ENCODE measurements at regions not wholly inside any gene's neighbourhood (a gene's known extent, or its start where the extent isn't known, plus 50 kb on each side); places are given as distances from the start of the nearest gene placed in this dataset.

- Histone ChIP-seq H3K36me3 (ENCODE audit: insufficient read depth, low read length) (no peaks in the 10 kb centered on the region), H3F3A (ENCODE audit: insufficient read depth, low read length) (no peaks in the 10 kb centered on the region), H3K4me3 (ENCODE audit: low read depth, low read length, poor library complexity, severe bottlenecking) (no peak overlapping the region), H2AFZ (ENCODE audit: low read length) (no peak overlapping the region), H3K27ac (ENCODE audit: low read depth, low read length, poor library complexity, severe bottlenecking) (no peak overlapping the region), H3K9me2 (ENCODE audit: low read depth, low read length) (no peaks in the 10 kb centered on the region), H3K79me2 (ENCODE audit: insufficient read depth, low read length) (no peaks in the 10 kb centered on the region), H3K4me1 (ENCODE audit: insufficient read depth, low read length, severe bottlenecking) (no peaks in the 10 kb centered on the region), H3K4me2 (ENCODE audit: low read length) (no peak overlapping the region), H4K20me1 (ENCODE audit: insufficient read depth, low read length) (no peaks in the 10 kb centered on the region), H3K9ac (ENCODE audit: low read length) (no peak overlapping the region), H3K27me3 (ENCODE audit: insufficient read depth, low read length) (no peaks in the 10 kb centered on the region), H3K9me3 (ENCODE audit: low read length) (no peaks in the 10 kb centered on the region)
- TF ChIP-seq CTCF (IDR thresholded peaks at IDR 0.05; ENCODE audit: low read length) (no peak), EZH2 (IDR thresholded peaks at IDR 0.05; ENCODE audit: borderline replicate concordance, low read length) (no peak)
Observed at GRCh38 chr12:87304406-87304805, 724.8 kb downstream of the C12orf50 start.

- no peak overlapping the region for H3K4me2 ChIP-seq (ENCODE audit: low read length)
Observed at GRCh38 chr12:87303396-87304012, 725.7 kb downstream of the C12orf50 start.

GRCh38 chr12:87302126-87302745 is 727.0 kb downstream of the C12orf50 start:
- Histone ChIP-seq H3K9me2 (ENCODE audit: low read depth, low read length) (no peaks in the 10 kb centered on the region), H3K9me3 (ENCODE audit: low read length) (no peaks in the 10 kb centered on the region), H3K4me1 (ENCODE audit: insufficient read depth, low read length, severe bottlenecking) (no peaks in the 10 kb centered on the region), H4K20me1 (ENCODE audit: insufficient read depth, low read length) (no peaks in the 10 kb centered on the region), H2AFZ (ENCODE audit: low read length) (no peak overlapping the region), H3K4me2 (ENCODE audit: low read length) (no peak overlapping the region), H3K36me3 (ENCODE audit: insufficient read depth, low read length) (no peaks in the 10 kb centered on the region), H3K79me2 (ENCODE audit: insufficient read depth, low read length) (no peaks in the 10 kb centered on the region), H3K27me3 (ENCODE audit: insufficient read depth, low read length) (no peaks in the 10 kb centered on the region), H3K27ac (ENCODE audit: low read depth, low read length, poor library complexity, severe bottlenecking) (no peak overlapping the region), H3K4me3 (ENCODE audit: low read depth, low read length, poor library complexity, severe bottlenecking) (no peak overlapping the region), H3K9ac (ENCODE audit: low read length) (no peak overlapping the region), H3F3A (ENCODE audit: insufficient read depth, low read length) (no peaks in the 10 kb centered on the region)
- TF ChIP-seq EZH2 (IDR thresholded peaks at IDR 0.05; ENCODE audit: borderline replicate concordance, low read length) = no peak

More at GRCh38 chr12:87303396-87304012, 725.7 kb downstream of the C12orf50 start:
- no peaks in the 10 kb centered on the region for H4K20me1 ChIP-seq (ENCODE audit: insufficient read depth, low read length)
- no peak overlapping the region for H3K4me3 ChIP-seq (ENCODE audit: low read depth, low read length, poor library complexity, severe bottlenecking)
- no peaks in the 10 kb centered on the region for H3K27me3 ChIP-seq (ENCODE audit: insufficient read depth, low read length)
- no peak for TF ChIP-seq CTCF (IDR thresholded peaks at IDR 0.05; ENCODE audit: low read length)
- TF ChIP-seq EZH2 (IDR thresholded peaks at IDR 0.05; ENCODE audit: borderline replicate concordance, low read length) = no peak
- no peak overlapping the region for H2AFZ ChIP-seq (ENCODE audit: low read length)
- H3K9ac ChIP-seq (ENCODE audit: low read length) = no peak overlapping the region
- no peaks in the 10 kb centered on the region for H3K4me1 ChIP-seq (ENCODE audit: insufficient read depth, low read length, severe bottlenecking)
- no peaks in the 10 kb centered on the region for H3K9me2 ChIP-seq (ENCODE audit: low read depth, low read length)
- no peaks in the 10 kb centered on the region for H3F3A ChIP-seq (ENCODE audit: insufficient read depth, low read length)
- H3K79me2 ChIP-seq (ENCODE audit: insufficient read depth, low read length) = no peaks in the 10 kb centered on the region
- H3K9me3 ChIP-seq (ENCODE audit: low read length) = no peaks in the 10 kb centered on the region
- no peaks in the 10 kb centered on the region for H3K36me3 ChIP-seq (ENCODE audit: insufficient read depth, low read length)
- no peak overlapping the region for H3K27ac ChIP-seq (ENCODE audit: low read depth, low read length, poor library complexity, severe bottlenecking)

- Histone ChIP-seq H3K9me2 (ENCODE audit: low read depth, low read length) (no peaks in the 10 kb centered on the region), H4K20me1 (ENCODE audit: insufficient read depth, low read length) (no peaks in the 10 kb centered on the region), H3K9ac (ENCODE audit: low read length) (no peak overlapping the region), H3K36me3 (ENCODE audit: insufficient read depth, low read length) (no peaks in the 10 kb centered on the region), H3K27me3 (ENCODE audit: insufficient read depth, low read length) (no peaks in the 10 kb centered on the region), H3F3A (ENCODE audit: insufficient read depth, low read length) (no peaks in the 10 kb centered on the region), H3K4me2 (ENCODE audit: low read length) (no peak overlapping the region), H3K27ac (ENCODE audit: low read depth, low read length, poor library complexity, severe bottlenecking) (no peak overlapping the region), H3K4me1 (ENCODE audit: insufficient read depth, low read length, severe bottlenecking) (no peaks in the 10 kb centered on the region), H3K4me3 (ENCODE audit: low read depth, low read length, poor library complexity, severe bottlenecking) (no peak overlapping the region), H2AFZ (ENCODE audit: low read length) (no peak overlapping the region), H3K79me2 (ENCODE audit: insufficient read depth, low read length) (no peaks in the 10 kb centered on the region), H3K9me3 (ENCODE audit: low read length) (no peaks in the 10 kb centered on the region)
- no peak for TF ChIP-seq EZH2 (IDR thresholded peaks at IDR 0.05; ENCODE audit: borderline replicate concordance, low read length)
- TF ChIP-seq CTCF (IDR thresholded peaks at IDR 0.05; ENCODE audit: low read length) = no peak
Observed at GRCh38 chr12:87290505-87290904, 738.7 kb downstream of the C12orf50 start.

Data from OCI-LY1 (cell line).